Activated naive CD4-positive, alpha-beta T cell treated with anti-CD3 and anti-CD28 coated beads, Interleukin-2, amount 10 ng/mL, durations not matched to agents 7 days and 5 days (primary cell): ENCODE measurements at regions not wholly inside any gene's neighbourhood (a gene's known extent, or its start where the extent isn't known, plus 50 kb on each side); places are given as distances from the start of the nearest gene placed in this dataset.

Experiments
- CTCF ChIA-PET: fragments of 350-600 bp; sonication (Branson Sonifier 250); formaldehyde crosslinking; loops from one replicate; lab custom pipeline; 2021; ENCODE audit warnings: antibody characterized with exemption; lab: Charles Lee
- DNase-seq: peaks from one replicate; pipeline ENCODE4 v3.0.0-alpha.2; 2020
- H3K27ac Mint-ChIP-seq: one replicate; pipeline ENCODE4 v1.8.0; 2021; ENCODE audit warnings: mild to moderate bottlenecking, moderate library complexity, mixed read lengths
- H3K27me3 Mint-ChIP-seq: one replicate; pipeline ENCODE4 v1.8.0; 2021; ENCODE audit warnings: mild to moderate bottlenecking, mixed read lengths
- H3K36me3 Mint-ChIP-seq: one replicate; pipeline ENCODE4 v1.8.0; 2021; ENCODE audit warnings: mixed read lengths
- H3K4me1 Mint-ChIP-seq: one replicate; pipeline ENCODE4 v1.8.0; 2021; ENCODE audit warnings: mixed read lengths
- H3K4me3 Mint-ChIP-seq: one replicate; pipeline ENCODE4 v1.8.0; 2021; ENCODE audit warnings: mild to moderate bottlenecking, moderate library complexity, mixed read lengths
- H3K9me3 Mint-ChIP-seq: one replicate; pipeline ENCODE4 v1.8.0; 2021; ENCODE audit warnings: mixed read lengths

DNA sequence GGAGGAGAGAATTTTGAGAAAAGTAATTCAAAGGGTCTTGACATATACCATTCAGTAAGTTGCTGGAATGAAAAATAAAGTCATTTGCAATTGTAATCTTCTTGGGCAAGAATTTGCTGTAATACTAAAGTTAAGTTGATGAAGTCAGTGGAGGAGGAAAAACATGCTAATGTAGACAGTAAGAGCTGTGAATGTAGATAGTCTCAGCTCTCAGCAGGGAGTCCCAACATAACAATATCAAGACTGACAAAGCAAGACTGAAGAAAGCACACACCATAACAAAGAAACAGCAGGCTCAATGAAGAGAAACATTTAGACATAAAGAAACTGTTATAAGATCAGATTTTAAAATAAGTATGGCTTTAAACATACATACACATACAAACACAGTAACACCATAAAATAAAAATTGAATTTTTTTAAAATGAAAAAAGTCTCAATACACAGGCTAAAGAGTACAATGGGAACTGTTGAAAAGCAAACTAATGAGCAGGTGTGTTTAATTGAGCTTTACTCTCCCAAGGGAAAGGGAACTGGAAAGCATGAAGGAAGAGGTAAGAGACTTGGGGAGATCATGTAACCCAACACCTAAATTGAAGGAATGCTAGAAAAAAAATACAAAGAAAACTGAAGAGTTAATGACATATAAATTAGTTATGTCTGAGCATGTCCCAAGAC, 336.3 kb upstream of the NCAM2 start:
- DNase-seq: no peak
- Mint-ChIP-seq H3K36me3 (no peaks in the 10 kb centered on the region), H3K9me3 (peaks cover 13% of the 10 kb centered on the region)

DNA sequence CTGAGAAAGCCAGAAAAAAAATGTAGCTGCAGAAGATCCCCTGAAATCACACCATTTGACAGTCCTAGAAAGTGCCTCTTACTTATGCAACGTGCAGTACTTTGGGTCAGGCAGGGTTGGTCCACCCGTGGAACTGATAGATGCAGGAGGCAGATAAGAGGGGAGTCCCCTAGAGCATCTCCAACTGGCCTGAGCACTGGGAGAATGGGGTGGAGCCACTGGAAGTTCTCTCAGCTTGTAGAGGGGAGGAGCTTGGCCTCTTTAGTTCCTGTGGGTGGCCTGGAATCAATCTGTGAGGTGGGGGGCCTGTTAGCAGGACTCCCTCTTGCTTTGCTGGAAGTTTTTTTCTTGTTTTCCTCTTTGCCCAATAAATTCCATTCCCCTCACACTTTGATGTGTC, 335.7 kb upstream of the NCAM2 start:
- no peak for DNase-seq
- Mint-ChIP-seq H3K36me3 (no peaks in the 10 kb centered on the region), H3K27ac (no peak overlapping the region), H3K4me1 (no peaks in the 10 kb centered on the region), H3K9me3 (peaks cover 13% of the 10 kb centered on the region), H3K4me3 (no peak overlapping the region), H3K27me3 (no peaks in the 10 kb centered on the region)
- CTCF ChIA-PET: no interaction called here

More for the DNA sequence above, 336.3 kb upstream of the NCAM2 start:
- CTCF ChIA-PET: no interaction called here
- H3K4me3 Mint-ChIP-seq: no peak overlapping the region
- no peaks in the 10 kb centered on the region for H3K4me1 Mint-ChIP-seq
- no peaks in the 10 kb centered on the region for H3K27me3 Mint-ChIP-seq
- no peak overlapping the region for H3K27ac Mint-ChIP-seq

DNA sequence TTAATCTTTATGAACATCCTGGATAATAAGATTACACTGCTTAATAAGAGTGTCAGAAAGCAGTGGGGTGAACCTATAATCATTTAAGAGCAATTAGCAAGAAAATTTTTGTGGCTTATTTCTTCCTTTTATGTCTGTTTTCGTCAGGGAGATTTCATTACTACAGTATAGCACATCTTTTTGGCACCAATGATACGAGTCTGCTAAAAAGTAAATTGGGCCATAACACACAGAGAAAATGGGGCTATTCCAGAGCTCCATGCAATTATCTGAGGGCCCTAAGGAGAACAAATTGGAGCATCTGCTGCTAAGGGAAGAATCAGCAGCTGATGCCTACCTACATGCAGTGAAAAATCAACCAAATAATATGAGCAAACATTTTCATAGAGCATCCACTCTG, 330.3 kb upstream of the NCAM2 start:
- Mint-ChIP-seq H3K9me3 (peaks cover 19% of the 10 kb centered on the region), H3K27me3 (no peaks in the 10 kb centered on the region)
- CTCF ChIA-PET: no interaction called here

DNA sequence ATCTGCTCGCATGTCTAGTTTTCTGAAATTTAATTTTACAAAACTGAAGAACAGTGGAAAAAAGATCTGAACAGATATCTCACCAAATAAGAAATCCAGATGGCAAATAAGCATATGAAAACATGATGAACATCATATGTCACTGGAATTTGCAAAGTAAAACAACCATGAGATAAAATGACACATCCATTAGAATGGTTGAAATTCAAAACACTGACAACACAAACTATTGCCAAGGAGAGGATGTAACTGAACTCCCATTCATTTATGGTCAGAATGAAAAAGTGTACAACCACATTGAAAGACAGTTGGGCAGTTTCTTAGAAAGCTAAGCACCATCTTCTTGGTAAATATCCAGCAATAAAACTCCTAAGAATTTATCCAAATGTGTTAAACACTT, 312.7 kb upstream of the NCAM2 start:
- H3K4me1 Mint-ChIP-seq: no peaks in the 10 kb centered on the region
- CTCF ChIA-PET: interaction anchor here (0.6 kb wide), 1 partner anchor 102 kb away, joined by 3 read pairs; no protein-coding TSS in a partner anchor
- no peaks in the 10 kb centered on the region for H3K36me3 Mint-ChIP-seq
- no peak for DNase-seq
- no peaks in the 10 kb centered on the region for H3K27me3 Mint-ChIP-seq
- no peak overlapping the region for H3K27ac Mint-ChIP-seq
- peaks cover 9% of the 10 kb centered on the region for H3K9me3 Mint-ChIP-seq
- no peak overlapping the region for H3K4me3 Mint-ChIP-seq

More for the DNA sequence above, 330.3 kb upstream of the NCAM2 start:
- H3K36me3 Mint-ChIP-seq: no peaks in the 10 kb centered on the region
- no peaks in the 10 kb centered on the region for H3K4me1 Mint-ChIP-seq
- H3K4me3 Mint-ChIP-seq: no peak overlapping the region
- H3K27ac Mint-ChIP-seq: no peak overlapping the region
- no peak for DNase-seq

DNA sequence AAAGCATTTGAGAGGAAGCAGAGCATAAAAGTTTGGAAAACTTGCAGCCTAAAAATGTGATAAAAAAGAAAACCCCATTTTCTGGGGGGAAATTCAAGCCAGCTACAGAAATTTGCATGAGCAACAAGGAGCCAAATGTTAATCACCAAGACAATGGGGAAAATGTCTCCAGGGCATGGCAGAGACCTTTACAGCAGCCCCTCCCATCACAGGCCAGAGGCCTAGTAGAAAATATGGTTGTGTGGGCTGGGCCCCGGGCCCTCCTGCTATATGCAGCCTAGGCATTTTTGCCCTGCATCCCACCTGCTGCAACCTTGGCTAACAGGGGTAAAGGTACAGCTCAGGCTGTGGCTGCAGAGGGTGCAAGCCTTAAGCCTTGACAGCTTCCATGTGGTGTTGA, 299.6 kb upstream of the NCAM2 start:
- H3K9me3 Mint-ChIP-seq: peaks cover 23% of the 10 kb centered on the region
- DNase-seq: no peak
- H3K4me1 Mint-ChIP-seq: no peaks in the 10 kb centered on the region
- H3K36me3 Mint-ChIP-seq: no peaks in the 10 kb centered on the region
- H3K4me3 Mint-ChIP-seq: no peak overlapping the region
- H3K27me3 Mint-ChIP-seq: no peaks in the 10 kb centered on the region
- CTCF ChIA-PET: no interaction called here
- no peak overlapping the region for H3K27ac Mint-ChIP-seq

DNA sequence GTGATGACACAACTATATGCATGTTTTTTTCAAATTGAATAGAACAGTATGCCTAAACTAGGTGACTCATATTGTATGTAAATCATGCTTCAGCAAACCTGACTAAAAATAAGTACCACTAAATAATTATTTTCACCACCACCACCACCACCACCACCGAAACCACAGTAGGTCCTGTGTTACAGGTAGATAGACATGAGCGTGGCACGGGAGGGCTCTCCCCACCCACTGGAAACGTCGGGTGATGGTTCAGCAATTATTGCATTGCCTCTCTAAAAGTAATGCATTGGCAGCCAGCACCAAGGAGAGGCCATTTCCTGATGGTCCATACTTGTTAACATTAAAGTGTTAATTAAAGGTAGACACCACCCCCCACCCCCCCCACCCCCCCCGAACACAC, 297.0 kb upstream of the NCAM2 start:
- Mint-ChIP-seq H3K27ac (no peak overlapping the region), H3K4me3 (no peak overlapping the region), H3K9me3 (peaks cover 25% of the 10 kb centered on the region), H3K4me1 (no peaks in the 10 kb centered on the region), H3K27me3 (no peaks in the 10 kb centered on the region), H3K36me3 (no peaks in the 10 kb centered on the region)
- CTCF ChIA-PET: no interaction called here
- no peak for DNase-seq

DNA sequence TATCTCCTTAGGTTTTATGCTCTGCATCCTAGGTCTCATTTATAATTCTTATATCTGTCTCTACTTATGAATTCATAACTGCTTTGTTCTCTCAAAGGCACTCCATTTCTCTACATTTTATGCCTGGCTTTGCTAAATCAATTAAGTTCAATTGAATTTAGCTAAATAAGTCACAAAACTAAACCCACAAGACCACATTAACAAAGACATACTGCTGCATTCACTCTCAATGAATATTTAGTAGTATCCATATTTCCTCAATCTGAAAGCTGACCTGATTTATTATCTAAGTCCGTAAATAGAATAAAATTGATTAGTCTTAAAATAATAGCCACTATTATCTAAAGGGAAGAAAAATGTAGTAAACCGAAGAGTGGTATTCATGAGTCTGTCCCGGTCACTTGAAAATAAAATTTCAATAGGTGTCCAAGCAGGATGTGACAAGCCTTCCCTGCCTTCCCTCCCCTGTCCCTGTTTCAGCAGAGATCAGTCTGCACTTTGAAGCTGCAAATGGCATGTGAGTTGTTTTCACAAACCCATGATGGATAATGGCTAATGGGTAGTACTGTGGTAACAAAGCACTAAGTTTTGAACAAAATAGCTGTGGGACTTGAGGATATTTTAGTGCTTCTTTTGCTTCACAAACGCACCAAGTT, 295.0 kb upstream of the NCAM2 start:
- CTCF ChIA-PET: no interaction called here
- Mint-ChIP-seq H3K4me3 (no peak overlapping the region), H3K27me3 (no peaks in the 10 kb centered on the region), H3K36me3 (no peaks in the 10 kb centered on the region), H3K27ac (no peak overlapping the region), H3K4me1 (no peaks in the 10 kb centered on the region), H3K9me3 (peaks cover 21% of the 10 kb centered on the region)
- DNase-seq: no peak

DNA sequence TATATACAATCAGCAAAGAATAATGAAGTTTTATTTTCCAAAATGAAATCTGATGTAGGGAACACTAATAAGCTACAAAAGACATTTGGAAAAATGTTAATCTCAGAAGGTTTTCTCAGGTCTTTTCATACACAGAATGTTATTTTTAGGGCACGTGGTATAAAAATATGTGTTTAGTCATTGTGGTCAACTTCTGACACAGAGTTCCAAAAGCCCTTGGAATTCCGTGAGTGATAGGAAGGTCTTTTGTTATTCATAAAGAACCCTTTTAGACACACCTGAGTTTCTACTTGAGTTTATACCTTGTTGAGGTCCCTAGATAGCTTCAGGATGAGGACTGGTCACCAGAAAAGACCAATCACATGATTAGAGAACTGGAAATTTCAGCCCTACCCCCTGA, 277.6 kb upstream of the NCAM2 start:
- Mint-ChIP-seq H3K27me3 (no peaks in the 10 kb centered on the region), H3K4me1 (no peaks in the 10 kb centered on the region), H3K36me3 (no peaks in the 10 kb centered on the region), H3K9me3 (peaks cover 10% of the 10 kb centered on the region), H3K27ac (no peak overlapping the region), H3K4me3 (no peak overlapping the region)
- CTCF ChIA-PET: no interaction called here
- DNase-seq: no peak

DNA sequence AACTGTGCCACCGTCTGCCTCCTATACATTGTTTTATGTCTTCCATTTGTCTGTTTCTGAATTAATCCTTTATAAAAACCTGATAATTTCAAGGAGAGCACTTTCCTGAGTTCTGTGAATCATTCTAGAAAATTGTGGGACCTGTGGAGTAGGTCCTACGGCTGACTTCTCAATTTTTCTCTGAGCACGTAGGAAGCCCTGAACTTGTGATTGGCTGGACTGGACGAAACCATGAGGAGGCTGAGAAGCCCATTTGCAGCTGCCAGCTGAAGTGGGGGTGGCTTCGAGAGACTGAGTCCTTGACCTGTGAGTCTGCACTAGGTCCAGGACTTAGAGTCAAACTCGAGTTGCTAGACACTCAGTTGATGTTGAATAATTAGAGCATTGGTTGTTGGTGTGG, 277.1 kb upstream of the NCAM2 start:
- Mint-ChIP-seq H3K27ac (no peak overlapping the region), H3K9me3 (peaks cover 10% of the 10 kb centered on the region), H3K4me1 (no peaks in the 10 kb centered on the region), H3K27me3 (no peaks in the 10 kb centered on the region), H3K36me3 (no peaks in the 10 kb centered on the region), H3K4me3 (no peak overlapping the region)
- no peak for DNase-seq
- CTCF ChIA-PET: no interaction called here

DNA sequence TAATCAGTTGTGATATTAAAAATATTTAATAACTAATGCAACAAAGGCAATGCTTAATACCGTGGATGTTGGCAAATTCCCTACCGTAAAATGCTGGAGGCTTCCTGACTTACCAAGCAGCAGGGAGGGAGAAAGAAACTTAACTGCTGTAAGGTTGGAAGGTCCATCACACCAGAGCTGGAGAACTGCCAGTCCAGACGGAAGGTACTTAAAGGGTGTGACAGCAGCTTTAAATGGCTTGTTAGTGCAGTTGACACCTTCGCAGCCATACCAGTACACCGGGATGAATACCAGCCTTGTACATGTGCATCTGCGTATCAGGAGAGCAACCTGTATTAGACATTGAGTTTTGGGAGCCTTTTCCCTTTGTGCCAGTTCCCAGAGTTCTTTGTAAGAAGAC, 269.5 kb upstream of the NCAM2 start:
- no peaks in the 10 kb centered on the region for H3K27me3 Mint-ChIP-seq
- H3K4me3 Mint-ChIP-seq: no peak overlapping the region
- H3K9me3 Mint-ChIP-seq: peaks cover 8% of the 10 kb centered on the region
- H3K27ac Mint-ChIP-seq: no peak overlapping the region
- CTCF ChIA-PET: no interaction called here
- no peaks in the 10 kb centered on the region for H3K4me1 Mint-ChIP-seq
- no peaks in the 10 kb centered on the region for H3K36me3 Mint-ChIP-seq
- no peak for DNase-seq

DNA sequence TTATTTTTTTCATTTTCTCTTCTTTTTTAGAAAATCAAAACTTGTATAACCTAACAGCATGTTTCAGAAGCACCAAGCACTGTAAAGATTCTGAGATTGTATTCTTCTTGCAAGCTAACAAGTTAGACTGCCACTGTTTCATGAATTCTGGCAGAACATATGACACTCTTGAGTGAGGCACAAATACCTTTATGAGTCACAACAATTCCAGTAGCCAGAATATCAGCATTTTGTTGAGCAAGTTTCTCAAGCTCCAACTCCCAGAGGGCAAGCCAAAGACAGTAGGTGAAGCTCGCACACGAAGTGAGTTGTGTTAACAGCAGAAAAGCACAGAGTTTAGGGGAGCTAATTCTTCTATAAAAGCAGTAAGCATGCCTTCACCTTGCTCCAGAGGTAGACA, 268.8 kb upstream of the NCAM2 start:
- no peak for DNase-seq
- no peaks in the 10 kb centered on the region for H3K27me3 Mint-ChIP-seq

DNA sequence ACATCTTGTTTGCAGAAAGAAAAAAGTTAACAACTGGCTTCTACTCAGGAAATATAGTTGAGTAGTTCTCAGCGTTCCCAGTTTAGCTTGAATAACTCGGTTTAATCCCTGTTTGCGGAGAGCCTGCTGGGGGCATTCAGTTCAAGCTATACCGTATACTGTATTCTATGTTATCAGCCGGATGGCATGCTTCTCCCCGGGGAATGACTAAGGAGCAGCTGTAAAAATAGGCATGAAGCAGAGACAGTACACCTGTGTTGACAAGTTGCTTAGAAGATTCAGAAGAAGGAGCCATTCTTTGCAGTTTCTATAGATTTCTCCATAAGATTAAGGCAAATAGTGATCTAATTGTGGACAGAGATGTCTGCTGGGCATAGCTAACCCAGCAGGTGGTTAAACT, 267.8 kb upstream of the NCAM2 start:
- Mint-ChIP-seq H3K4me3 (no peak overlapping the region), H3K27ac (no peak overlapping the region), H3K9me3 (peaks cover 13% of the 10 kb centered on the region), H3K27me3 (no peaks in the 10 kb centered on the region), H3K4me1 (no peaks in the 10 kb centered on the region), H3K36me3 (no peaks in the 10 kb centered on the region)
- CTCF ChIA-PET: no interaction called here
- no peak for DNase-seq

More for the DNA sequence above, 268.8 kb upstream of the NCAM2 start:
- Mint-ChIP-seq H3K4me1 (no peaks in the 10 kb centered on the region), H3K36me3 (no peaks in the 10 kb centered on the region), H3K9me3 (peaks cover 10% of the 10 kb centered on the region), H3K27ac (no peak overlapping the region), H3K4me3 (no peak overlapping the region)
- CTCF ChIA-PET: no interaction called here

DNA sequence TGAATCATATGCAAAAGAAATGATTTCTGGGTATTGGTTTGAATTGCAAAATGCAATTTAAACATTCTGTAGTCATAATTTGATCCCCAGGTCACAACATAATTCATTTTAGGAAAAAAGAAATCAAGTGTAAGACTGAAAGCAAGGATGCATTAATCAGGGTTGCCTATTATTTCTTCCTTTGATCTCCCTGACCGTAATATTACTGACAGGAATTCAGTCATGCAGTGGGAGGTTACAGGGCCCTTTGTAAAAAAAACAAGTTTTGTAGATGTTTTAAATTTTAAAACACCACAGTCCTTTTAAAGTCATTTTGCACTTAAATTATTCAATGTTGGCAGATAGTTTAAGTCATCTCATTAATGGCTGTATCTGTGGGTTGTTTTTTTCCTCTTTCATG, 263.0 kb upstream of the NCAM2 start:
- H3K4me3 Mint-ChIP-seq: no peak overlapping the region
- no peaks in the 10 kb centered on the region for H3K36me3 Mint-ChIP-seq
- CTCF ChIA-PET: no interaction called here
- H3K4me1 Mint-ChIP-seq: no peaks in the 10 kb centered on the region
- peaks cover 27% of the 10 kb centered on the region for H3K9me3 Mint-ChIP-seq
- H3K27me3 Mint-ChIP-seq: no peaks in the 10 kb centered on the region
- no peak overlapping the region for H3K27ac Mint-ChIP-seq
- DNase-seq: no peak

DNA sequence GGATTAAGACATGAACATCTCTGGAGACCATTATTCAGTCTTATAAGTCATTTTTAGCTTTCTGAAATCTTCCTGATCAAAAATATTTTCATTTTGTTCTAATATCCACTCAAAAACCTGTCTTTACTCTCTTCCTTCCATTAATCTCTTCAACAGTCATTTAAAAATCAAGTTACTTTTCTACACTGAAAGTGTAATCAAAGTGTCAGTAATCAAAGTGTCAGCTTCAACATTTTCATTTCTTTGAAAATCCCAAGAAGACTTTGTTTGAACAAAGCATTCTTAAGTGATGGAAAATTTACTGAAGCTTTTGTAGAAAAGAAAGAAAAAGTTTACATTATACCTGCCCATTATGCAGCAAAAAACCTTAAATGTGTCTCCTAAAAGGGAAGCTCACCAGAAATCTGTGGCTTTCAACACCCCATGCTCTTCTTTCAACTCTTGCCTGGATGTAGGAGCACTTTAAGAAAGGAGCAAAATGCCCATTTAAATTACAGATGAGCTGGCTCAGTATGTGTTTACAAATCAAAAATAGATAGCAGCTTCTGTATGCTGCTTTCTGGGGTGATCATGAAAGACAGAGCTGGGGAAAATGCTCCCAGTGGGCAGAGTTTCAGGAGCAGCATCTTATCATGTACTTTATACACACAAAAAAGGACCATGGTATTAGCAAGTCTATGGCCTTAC, 260.8 kb upstream of the NCAM2 start:
- DNase-seq: no peak
- CTCF ChIA-PET: no interaction called here
- Mint-ChIP-seq H3K9me3 (peaks cover 23% of the 10 kb centered on the region), H3K36me3 (no peaks in the 10 kb centered on the region), H3K4me3 (no peak overlapping the region), H3K4me1 (no peaks in the 10 kb centered on the region), H3K27me3 (no peaks in the 10 kb centered on the region), H3K27ac (no peak overlapping the region)

DNA sequence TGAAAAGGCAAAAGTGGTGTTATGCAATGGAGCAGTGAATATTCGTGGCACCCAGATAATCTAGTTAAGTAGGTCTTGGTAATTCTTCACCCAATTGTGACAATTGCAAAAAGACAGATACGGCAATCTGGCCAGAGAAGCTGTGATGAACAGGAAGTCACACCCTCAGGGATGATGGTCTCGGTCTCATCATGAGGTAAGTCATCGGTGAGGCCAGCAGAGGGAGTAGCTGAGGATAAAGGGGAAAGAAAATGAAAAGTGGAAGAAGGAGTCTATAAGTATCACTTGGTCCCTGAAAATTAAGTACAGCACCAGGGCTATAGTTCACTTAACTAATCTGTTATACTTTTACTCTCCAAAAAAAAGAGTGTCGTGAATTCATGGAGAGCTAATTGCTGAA, 258.8 kb upstream of the NCAM2 start:
- H3K27me3 Mint-ChIP-seq: no peaks in the 10 kb centered on the region
- CTCF ChIA-PET: no interaction called here
- H3K9me3 Mint-ChIP-seq: peaks cover 21% of the 10 kb centered on the region
- H3K27ac Mint-ChIP-seq: no peak overlapping the region
- DNase-seq: no peak
- no peaks in the 10 kb centered on the region for H3K4me1 Mint-ChIP-seq
- H3K36me3 Mint-ChIP-seq: no peaks in the 10 kb centered on the region
- H3K4me3 Mint-ChIP-seq: no peak overlapping the region
